GM19463 (cell line): ENCODE measurements at regions not wholly inside any gene's neighbourhood (a gene's known extent, or its start where the extent isn't known, plus 50 kb on each side); places are given as distances from the start of the nearest gene placed in this dataset.

ENCODE experiments used
- ATAC-seq: cut with Tn5 transposase; IDR thresholded peaks from one replicate; pipeline ENCODE4 v1.9.1; 2021; ENCODE audit warnings: mild to moderate bottlenecking, moderate library complexity; ENCODE audit not compliant: unreplicated experiment

DNA sequence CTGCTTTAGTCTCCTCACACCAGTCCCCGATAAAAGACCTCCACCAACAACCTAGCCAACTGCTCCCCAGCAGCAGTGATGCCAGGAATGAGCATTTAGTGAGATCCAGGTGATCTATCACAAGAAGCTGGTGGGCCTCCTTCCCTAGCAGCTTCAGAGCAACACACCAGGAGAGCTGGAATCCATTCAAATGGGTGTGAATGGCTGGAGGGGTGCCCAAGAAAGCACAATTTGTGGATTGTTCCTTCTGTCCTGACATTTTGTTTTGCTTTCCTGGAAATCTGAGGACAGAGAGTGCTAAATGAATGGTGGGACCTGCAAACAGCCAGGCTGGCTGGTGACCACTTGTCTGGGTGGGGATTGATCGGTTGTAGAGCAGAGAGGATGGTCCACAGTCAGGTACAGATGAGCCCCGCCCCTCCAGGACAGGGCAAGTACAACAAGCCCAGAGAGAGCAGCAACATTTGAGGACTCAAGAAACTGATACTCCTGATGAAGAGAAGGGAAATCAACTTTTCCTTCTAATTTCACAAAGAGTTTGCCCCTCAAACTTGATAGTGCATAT, 316.8 kb downstream of the VPS13C start:
- ATAC-seq: no peak

DNA sequence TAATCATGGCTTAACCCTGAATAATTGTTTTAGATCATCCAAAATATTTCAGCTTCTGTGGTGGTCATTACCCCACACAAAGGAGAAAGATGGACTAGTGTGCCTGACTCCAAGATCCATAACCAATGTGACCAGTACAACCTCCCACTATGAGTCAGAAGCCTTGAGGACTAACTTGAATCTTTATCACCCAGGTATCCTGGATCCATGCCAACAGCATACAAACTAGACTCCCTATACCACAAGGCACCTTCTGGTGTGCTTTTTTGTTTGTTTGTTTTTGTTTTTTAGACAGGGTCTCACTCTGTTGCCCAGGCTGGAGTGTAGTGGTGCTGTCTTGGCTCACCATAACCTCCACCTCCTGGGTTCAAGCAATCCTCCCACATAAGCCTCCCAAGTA, 317.7 kb downstream of the VPS13C start:
- ATAC-seq: no peak

DNA sequence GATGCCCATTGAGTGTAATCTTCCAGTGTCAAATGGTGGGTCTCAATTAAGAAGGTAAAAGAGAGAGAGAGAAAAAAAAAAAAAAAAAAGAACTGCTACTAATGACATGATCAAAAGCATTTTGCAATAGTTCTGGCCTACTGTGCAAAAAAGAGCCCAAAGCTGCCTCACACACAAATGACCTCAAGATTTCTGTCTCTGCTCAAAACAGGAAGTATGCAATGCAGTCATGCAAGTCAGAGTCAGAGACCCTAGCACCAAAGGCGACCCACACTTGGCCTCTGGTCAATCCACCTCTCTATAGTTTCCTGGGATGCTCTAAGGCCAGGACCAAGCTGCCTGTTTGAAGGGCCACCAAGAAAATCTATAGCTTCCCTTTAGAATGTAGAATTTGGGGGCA, 323.5 kb downstream of the VPS13C start:
- no peak for ATAC-seq

DNA sequence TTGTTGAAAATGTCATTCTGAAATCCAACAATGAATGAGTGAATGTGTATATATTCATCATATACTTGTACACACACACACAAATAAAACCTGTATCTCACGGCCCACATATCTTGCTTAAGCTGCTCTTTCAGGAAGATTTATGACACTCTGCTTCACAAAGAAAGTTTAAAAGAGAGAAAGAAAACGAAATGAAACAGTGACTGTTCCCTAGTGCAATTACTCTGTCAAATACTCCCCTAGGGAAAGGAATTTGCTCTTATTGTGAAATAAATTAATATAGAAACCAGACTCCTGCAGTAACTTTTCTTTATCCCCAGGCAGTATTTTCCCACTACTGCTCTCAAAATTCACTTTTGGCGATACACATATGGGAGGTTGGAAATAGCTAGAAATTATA, 329.1 kb downstream of the VPS13C start:
- ATAC-seq: no peak

DNA sequence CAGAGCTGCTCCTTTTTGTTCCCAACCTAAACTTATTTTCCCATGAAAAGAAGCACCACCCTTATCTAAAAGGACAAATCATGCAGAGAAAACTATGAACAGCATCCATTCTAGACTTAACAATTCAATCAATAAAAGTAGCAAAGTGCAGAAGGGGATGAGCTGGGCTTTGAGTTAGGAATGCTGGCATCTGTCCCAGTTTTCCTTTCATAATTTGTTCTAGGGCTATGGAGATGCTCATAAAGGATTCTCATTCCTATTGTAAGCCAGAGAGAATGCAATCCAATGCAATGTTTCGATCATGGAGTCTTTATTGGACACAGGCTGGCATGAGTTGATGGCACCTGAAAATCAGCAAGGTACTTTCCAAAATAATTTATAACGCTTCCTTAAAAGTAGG, 330.6 kb downstream of the VPS13C start:
- ATAC-seq: no peak

DNA sequence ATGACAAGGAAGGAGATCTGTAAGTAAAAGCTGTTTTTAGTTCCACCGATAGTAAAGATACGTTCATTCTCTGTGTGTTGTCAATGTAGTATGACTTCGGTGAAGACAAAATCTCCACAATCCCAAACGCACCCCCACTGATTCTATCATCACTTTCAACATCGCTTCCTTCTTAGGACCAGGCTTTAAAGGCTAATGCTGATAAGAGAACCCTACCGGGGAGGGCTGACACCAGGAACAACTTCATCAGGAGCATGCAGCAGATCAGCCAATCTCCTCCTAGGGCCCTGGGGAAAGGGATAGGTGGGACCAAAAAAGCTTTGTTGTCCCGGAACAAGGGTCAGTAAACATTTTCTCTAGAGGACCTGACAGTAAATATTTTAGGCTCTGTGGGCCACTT, 334.1 kb downstream of the VPS13C start:
- ATAC-seq: no peak

DNA sequence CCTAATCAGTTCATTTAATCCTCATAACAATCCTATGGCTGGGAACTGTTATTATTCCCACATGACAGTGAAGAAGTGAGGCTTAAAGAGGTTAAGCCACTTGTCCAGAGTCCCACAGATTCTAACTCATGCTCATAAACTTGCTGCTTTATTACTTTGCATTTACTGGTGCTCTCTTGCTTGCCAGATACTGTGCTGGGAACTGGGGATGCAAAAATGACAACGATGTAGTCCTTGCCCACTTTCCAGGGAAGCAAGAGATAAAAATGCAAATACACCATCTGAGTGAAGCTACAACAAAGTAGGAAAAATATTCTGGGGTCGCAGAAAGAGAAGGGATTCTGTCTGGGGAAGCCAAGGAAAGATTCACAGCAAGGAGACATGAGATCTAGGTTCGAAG, 335.0 kb downstream of the VPS13C start:
- no peak for ATAC-seq

DNA sequence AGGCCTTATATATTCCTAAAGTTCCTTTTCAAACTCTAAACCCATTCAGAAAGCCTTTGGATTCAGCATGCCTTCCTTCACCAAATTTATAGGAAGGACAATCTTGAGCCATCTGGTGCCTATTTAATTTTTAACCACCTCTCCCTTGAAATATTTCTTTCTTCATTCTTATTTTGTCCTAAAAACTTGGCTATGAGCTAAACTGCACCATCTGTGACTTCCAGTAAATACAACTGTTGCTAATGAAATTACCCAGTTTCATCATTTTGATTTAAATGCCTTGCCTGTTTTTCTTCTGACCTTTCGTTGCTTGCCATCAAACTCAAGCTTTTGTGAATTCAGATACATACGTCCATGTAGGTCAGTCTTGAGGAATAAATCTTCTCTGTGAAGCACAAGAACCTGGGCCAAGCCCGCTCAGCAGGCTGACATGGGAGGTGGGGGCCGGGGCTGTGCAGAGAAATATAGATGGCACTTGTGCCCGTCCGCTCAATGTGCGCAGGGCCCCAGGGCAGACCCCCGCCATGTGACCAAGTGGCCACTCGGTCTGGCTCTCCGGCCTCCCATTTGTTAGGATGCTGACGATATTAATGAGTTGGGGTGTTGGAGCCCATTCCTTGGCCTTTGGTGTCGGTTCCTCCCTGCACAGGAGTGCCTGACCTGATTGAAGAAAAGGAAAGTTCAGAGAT, 335.9 kb downstream of the VPS13C start:
- ATAC-seq: no peak

DNA sequence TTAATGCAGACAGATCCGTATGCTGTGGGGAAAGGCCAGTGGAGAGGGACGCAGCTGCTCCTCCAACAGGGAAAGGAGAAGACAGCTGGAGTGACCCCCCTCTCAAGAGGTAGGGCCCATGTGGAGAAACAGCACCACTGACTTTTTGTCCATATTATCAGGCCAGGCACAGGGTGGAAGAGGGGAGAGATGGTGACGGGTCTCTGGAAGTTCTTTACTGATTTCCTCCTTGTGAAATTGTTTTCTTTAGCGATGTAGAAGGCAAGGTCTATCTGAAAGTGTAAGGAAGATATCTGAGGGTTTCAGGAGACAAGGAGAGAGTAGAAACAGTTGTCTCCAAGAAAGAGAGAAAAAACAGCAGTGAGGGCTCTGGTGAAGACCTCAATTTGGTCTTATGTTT, 338.8 kb downstream of the VPS13C start:
- no peak for ATAC-seq

DNA sequence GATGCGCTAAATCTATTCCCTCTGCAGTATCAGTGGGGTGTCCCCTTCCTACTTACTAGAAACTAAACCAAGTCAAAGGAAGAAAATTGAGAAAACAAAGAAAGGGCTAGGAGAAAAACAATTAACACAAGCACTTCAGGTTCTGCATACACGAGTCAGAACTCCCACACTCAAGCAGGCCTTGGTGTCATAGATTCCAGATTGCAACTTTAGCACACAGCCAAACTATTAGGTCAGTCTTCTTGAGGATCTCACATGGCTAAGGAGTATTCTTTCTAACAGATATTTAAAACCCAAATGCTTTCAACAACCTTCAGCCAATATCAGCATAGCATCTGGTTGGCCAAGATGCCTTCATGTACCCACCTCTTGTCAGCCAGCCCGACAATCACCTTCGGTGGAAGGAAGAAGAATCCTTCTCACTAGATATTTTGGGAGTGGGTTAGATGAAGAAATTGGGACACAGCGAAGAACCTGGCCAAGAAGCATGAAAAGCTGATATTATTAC, 340.0 kb downstream of the VPS13C start:
- no peak for ATAC-seq

DNA sequence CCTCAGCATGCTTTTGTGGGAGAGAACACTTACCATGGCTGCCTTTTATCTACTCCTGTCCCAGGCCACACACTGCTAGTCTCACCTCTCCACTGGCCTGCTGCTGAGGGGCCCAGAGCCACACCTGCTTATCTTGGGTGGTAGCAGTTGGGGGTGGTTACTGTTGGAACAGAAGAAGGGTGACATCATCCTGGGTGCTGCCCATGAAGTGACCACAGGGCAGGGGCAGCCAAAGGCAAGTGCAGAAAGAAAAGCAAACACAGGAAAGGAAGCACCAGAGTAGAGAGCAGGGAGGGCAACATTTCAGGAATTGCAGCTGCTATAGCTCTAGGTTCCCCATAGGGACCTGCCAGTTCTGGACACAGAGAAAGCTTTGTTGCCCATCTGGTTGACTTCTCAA, 345.2 kb downstream of the VPS13C start:
- no peak for ATAC-seq

DNA sequence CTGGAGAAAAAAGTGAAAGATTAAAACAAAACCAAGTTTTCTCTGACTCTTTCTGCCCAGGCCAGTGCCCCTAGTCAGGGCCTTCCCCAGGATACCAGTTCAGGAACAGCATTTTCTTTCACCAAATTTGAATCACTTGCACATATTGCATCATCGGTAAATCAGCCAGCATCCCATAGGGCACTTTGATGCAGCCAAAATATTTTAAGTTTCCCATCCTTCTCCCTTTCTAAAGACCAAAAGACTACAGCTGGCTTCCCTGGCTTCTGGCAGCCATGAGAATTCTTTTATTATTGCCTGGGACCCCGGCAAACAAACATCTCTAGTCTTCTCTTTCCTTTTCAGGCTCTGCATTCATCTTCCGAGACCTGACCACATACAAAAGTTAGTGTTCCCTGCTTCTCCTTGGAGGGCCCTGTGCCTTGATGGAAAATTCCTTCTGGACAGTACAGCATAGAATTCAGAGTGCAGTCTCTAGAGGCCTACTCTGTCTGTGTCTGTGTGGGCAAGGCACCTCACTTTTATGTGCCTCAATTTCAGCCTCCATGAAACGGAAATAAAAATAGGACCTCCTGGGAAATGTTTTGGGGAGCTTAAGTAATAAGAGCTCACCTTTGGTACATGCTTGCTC, 348.0 kb downstream of the VPS13C start:
- ATAC-seq: no peak

DNA sequence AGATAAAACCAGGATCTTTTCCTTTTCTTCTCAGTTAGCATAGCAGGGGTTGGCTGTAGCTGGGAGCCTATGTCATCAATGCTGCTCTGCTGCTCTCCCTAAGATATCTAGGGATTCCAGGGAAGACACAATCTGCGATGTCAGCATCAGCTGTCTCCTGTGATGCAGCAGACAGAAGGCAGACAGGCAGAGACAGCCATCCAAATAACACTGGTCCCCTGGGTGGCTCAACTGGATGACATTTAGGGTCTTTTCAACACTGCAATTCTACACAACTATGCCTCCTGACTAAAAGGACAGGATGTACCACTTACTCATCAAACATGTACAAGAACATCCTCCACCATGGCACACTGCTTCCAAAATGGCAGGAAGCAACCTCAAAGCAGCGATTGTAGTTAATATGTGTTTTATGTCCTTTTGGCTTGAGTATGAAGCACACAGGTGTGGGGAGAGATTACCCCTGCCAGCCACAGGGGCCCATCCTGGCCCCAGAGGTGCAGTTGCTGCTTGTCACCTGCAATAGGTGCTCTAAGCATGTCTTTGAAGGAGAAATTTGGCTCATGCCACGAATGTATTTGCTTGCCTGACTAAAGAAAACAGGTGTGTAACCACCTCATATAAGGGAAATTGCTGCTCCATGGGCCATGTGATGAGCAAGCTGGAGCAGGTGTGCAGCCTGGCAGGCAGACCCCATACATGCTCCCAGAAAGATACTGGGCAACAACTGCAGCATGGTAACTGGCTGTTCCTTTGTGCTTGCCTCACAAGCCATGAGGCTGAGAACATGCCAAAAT, 357.8 kb downstream of the VPS13C start:
- ATAC-seq: no peak

DNA sequence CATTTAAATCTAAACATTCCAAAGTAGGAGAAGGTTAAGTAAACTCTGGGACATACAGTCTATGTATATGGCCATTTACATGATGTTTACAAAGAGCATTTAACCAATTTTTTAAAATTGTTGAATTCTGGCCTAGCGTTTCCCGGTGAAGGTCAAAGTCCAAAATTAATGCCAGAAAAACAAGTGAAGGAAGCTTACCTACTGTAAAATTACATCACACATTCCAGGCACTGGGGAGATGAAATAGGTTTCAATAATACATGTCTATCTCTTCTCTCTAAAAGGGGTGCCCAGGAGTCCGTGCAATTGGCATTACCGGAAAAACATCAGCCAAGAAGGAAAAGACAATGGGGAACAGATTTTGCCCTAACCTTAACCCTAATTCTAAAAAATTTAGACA, 358.8 kb downstream of the VPS13C start:
- ATAC-seq: no peak

DNA sequence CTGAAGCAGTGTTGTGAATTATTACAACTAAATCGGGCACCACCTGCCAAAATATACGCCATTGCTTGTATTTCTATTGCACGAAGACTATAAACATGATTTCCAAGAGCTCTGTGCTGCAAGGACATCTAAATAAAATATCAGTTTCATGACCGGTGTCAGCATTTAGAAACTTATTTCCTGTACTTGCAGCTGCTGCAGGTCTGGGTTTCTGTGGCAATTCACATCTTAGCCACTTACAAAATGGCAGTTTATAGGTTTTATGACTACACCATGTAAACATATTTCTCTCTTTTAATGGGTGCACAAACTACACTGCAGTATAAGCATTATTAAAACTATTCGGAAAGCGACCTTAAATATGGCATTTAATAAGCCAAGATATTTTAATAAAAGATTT, 359.4 kb downstream of the VPS13C start:
- ATAC-seq: no peak

DNA sequence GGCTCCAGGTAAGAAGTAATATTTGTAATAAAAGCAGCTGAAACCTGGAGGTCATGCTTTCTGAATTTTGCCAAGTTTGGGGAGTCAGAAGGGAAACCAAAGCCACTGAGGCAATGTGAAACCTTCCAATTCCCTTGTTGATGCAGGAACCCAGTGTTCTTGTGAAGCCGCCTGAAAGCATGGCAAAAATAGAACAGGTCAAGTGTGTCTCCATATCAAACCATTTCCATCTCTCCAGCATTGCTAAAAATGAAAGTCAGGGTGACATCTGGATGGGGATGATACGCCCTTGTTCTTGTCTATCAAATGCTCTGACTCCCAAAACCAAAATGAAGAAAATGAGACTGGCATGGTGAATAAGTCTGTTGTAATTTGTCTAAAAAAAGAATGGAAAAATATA, 362.5 kb downstream of the VPS13C start:
- ATAC-seq: no peak

DNA sequence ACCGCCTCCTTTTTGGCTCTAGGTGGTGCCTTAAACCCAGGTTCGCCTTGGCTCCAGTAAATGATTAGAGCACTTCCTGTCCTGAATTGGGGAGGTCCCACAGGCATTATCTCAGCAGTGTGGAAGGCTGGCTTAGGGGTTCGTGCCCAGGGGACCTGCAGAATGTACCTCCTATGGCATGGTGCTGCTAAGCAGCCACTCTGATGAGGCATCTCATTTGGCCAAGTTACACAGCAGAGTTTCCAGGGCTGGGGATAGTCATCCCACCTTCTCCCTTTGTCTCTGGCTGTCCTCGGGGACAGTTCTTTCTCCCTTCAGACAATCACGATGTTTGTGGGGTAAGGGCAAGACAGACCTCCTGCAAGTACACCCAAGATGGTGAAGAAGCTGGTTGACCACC, 371.2 kb downstream of the VPS13C start:
- no peak for ATAC-seq

DNA sequence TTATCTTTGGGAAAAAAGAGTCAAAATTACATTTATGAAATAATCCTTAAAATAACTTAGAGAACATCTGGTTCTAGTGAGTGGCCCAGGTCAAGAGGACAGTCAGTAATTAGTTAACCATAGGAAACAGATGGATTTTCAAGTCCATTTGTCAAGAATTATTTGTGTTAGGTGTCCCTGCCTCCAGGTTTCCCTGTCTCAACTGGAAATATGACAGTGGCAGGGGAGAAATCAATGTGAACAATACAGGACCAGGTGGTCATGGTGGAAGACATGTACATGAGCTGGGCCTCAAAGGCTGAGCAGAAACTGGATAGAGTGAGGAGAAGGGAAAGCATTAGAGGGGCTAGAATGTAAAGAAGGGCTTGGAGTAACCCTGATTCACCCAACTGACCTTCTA, 372.6 kb downstream of the VPS13C start:
- ATAC-seq: no peak

DNA sequence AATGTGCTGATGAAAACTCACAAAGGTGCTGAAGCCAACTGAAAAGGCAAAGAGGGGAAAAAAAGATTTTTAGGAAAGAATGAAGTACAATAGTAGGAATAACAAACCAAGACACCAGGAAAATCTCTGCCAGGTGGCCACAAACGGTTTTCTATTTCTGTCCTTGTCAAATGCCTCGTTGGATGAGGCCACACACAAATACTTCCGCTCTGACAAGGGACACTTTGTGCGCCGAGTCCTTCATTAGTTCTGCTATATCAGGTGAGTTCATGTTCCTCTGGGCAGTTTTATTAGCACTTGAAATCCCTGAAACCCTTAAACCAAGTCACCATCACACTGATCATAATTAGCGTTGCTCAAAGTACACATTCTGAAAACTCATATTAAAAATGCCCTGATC, 373.1 kb downstream of the VPS13C start:
- ATAC-seq: no peak

DNA sequence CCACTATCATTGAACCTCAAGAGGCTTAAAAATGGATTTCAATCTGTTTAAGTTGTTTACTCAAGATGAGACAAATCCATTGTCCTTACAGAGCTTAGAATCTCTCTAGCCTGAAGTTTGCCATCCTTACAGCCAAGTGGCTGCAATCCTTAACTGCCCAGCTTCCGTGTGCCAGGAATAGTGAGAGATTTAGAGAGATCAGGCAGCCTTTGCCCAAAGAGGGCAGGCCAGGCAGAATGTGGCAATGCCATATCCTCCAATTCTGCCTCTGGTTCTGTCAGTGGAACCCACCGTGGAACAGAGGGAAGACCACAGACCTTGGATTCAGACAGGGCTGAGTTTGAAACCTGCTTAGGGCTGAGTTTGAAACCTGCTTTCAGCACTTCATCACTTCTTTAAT, 374.3 kb downstream of the VPS13C start:
- no peak for ATAC-seq

DNA sequence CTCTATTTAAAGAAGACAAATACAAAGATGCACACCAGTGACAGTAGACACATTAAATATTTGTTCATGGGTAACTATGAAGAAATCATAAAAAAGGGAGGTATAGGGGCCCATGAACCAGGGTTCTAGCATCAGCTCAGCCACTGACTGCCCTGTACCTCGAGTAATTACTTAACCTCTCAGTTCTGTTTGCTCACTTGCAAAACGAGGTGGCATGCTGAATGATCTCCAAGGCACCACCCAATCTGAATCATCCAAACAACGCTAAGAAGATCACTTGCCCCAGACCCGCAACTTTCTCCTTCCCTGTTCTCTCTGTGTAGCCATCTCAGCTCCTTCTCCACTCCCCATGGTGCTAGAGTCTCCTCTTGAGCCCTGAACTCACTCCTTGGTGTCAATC, 374.7 kb downstream of the VPS13C start:
- no peak for ATAC-seq
